KMS-11 (cell line): ENCODE measurements at regions not wholly inside any gene's neighbourhood (a gene's known extent, or its start where the extent isn't known, plus 50 kb on each side); places are given as distances from the start of the nearest gene placed in this dataset.

Source experiments
- H2AFZ ChIP-seq: fragments of 200-600 bp; sonication (generic); 2 replicates; pipeline ENCODE4 v1.6.1; 2016; ENCODE audit warnings: antibody characterized with exemption, mixed run types, low read depth
- H3K27ac ChIP-seq: fragments of 200-600 bp; sonication (generic); 2 replicates; pipeline ENCODE4 v1.6.1; 2016; ENCODE audit warnings: mild to moderate bottlenecking, mixed run types
- H3K27me3 ChIP-seq: fragments of 200-600 bp; sonication (generic); 2 replicates; pipeline ENCODE4 v1.6.1; 2017; ENCODE audit warnings: mild to moderate bottlenecking, low read depth, mixed run types, moderate library complexity; ENCODE audit not compliant: insufficient read depth
- H3K36me3 ChIP-seq: fragments of 200-600 bp; sonication (generic); 2 replicates; pipeline ENCODE4 v1.6.1; 2017; ENCODE audit warnings: mild to moderate bottlenecking, mixed run types; ENCODE audit not compliant: insufficient read depth
- H3K4me1 ChIP-seq: fragments of 200-600 bp; sonication (generic); 2 replicates; pipeline ENCODE4 v1.6.1; 2016; ENCODE audit warnings: mild to moderate bottlenecking, low read depth, mixed run types; ENCODE audit not compliant: poor library complexity, severe bottlenecking
- H3K4me2 ChIP-seq: fragments of 200-600 bp; sonication (generic); 2 replicates; pipeline ENCODE4 v1.7.0; 2016; ENCODE audit warnings: mild to moderate bottlenecking, mixed run types
- H3K4me3 ChIP-seq: fragments of 200-600 bp; sonication (generic); IDR thresholded peaks from 2 replicates; pipeline ENCODE4 v1.6.1; 2017; ENCODE audit warnings: low read depth, low read length, mixed read lengths; ENCODE audit not compliant: insufficient read depth
- H3K79me2 ChIP-seq: fragments of 200-600 bp; sonication (generic); 2 replicates; pipeline ENCODE4 v1.6.1; 2016; ENCODE audit warnings: low read depth, mixed run types; ENCODE audit not compliant: insufficient read depth
- H3K9ac ChIP-seq: fragments of 200-600 bp; sonication (generic); 2 replicates; pipeline ENCODE4 v1.6.1; 2016; ENCODE audit warnings: mild to moderate bottlenecking, mixed run types
- H4K20me1 ChIP-seq: fragments of 200-600 bp; sonication (generic); 2 replicates; pipeline ENCODE4 v1.6.1; 2016; ENCODE audit warnings: mild to moderate bottlenecking, mixed run types; ENCODE audit not compliant: insufficient read depth
- TF ChIP-seq, protein P1 (sequence below): fragments of 200-600 bp; sonication (generic); conservative IDR thresholded peaks from 2 replicates; pipeline ENCODE4 v1.6.1; 2017; ENCODE audit warnings: low read depth, mild to moderate bottlenecking, antibody characterized with exemption, low read length, moderate library complexity, mixed read lengths

- Histone ChIP-seq H3K27me3 (no peaks in the 10 kb centered on the region), H3K9ac (no peak overlapping the region), H3K27ac (no peak overlapping the region), H3K79me2 (no peaks in the 10 kb centered on the region), H4K20me1 (no peaks in the 10 kb centered on the region), H2AFZ (no peak overlapping the region), H3K36me3 (no peaks in the 10 kb centered on the region), H3K4me2 (no peak overlapping the region), H3K4me3 (no peak overlapping the region), H3K4me1 (no peaks in the 10 kb centered on the region)
- TF ChIP-seq, protein P1, sequence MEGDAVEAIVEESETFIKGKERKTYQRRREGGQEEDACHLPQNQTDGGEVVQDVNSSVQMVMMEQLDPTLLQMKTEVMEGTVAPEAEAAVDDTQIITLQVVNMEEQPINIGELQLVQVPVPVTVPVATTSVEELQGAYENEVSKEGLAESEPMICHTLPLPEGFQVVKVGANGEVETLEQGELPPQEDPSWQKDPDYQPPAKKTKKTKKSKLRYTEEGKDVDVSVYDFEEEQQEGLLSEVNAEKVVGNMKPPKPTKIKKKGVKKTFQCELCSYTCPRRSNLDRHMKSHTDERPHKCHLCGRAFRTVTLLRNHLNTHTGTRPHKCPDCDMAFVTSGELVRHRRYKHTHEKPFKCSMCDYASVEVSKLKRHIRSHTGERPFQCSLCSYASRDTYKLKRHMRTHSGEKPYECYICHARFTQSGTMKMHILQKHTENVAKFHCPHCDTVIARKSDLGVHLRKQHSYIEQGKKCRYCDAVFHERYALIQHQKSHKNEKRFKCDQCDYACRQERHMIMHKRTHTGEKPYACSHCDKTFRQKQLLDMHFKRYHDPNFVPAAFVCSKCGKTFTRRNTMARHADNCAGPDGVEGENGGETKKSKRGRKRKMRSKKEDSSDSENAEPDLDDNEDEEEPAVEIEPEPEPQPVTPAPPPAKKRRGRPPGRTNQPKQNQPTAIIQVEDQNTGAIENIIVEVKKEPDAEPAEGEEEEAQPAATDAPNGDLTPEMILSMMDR = no peak
Observed at GRCh38 chr10:63921908-63922467, 400.8 kb downstream of the REEP3 start.

DNA sequence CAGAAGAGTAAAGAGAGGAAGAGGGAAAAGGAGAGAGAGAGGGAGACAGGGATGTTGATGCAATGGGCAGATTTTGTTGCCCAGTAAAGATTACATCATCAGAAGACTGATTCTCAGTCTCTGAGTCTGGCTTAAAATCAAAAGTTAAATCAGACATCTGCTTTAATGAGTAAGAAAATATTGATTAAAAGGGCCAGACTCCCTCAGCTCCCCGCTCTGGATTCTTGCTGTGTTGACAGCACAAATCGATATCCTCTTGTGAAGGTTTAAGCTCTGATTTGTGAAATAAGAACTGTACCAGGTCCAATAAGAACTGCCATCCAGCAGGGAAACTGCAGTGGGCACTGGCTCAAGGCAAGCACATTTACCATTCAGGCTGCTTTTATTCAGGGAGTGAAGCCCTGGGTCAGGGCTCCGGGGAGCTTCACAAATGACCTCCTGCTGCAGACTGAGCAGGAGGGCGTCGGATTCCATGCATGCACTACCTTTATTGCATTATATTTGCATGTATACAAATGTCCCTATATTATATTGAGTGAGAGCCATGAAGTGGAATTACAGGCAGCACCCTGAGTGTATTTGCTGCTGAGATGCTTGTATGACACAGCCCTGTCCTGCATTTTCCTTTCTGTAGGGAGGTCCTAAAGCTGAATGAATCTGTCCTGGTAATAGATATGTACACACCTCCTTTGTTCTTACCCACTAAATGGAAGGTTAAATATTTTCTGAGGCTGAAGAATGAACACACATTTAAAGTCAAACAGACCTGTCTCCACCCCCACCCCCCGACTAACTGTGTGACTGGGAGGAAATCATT is 401.5 kb downstream of the REEP3 start:
- TF ChIP-seq, protein P1 = no peak
- H3K4me3 ChIP-seq = no peak overlapping the region

GRCh38 chr10:63929831-63930467 is 408.7 kb downstream of the REEP3 start:
- no peak overlapping the region for H3K4me3 ChIP-seq
- H3K79me2 ChIP-seq = no peaks in the 10 kb centered on the region
- no peak overlapping the region for H3K9ac ChIP-seq
- TF ChIP-seq, protein P1 = no peak
- no peaks in the 10 kb centered on the region for H3K4me1 ChIP-seq
- no peak overlapping the region for H3K4me2 ChIP-seq
- H4K20me1 ChIP-seq = no peaks in the 10 kb centered on the region
- H2AFZ ChIP-seq = no peak overlapping the region
- no peak overlapping the region for H3K27ac ChIP-seq
- H3K27me3 ChIP-seq = no peaks in the 10 kb centered on the region
- H3K36me3 ChIP-seq = no peaks in the 10 kb centered on the region

More for the DNA sequence above, 401.5 kb downstream of the REEP3 start:
- Histone ChIP-seq H4K20me1 (no peaks in the 10 kb centered on the region), H3K27me3 (no peaks in the 10 kb centered on the region), H2AFZ (no peak overlapping the region), H3K4me1 (no peaks in the 10 kb centered on the region), H3K36me3 (no peaks in the 10 kb centered on the region), H3K9ac (no peak overlapping the region), H3K27ac (no peak overlapping the region), H3K4me2 (no peak overlapping the region), H3K79me2 (no peaks in the 10 kb centered on the region)

GRCh38 chr10:63930584-63930983 is 409.4 kb downstream of the REEP3 start:
- H3K79me2 ChIP-seq = no peaks in the 10 kb centered on the region
- H3K27me3 ChIP-seq = no peaks in the 10 kb centered on the region
- no peaks in the 10 kb centered on the region for H4K20me1 ChIP-seq
- H3K27ac ChIP-seq = no peak overlapping the region
- no peak overlapping the region for H3K4me2 ChIP-seq
- H3K36me3 ChIP-seq = no peaks in the 10 kb centered on the region
- TF ChIP-seq, protein P1 = no peak
- no peak overlapping the region for H3K4me3 ChIP-seq
- no peaks in the 10 kb centered on the region for H3K4me1 ChIP-seq
- no peak overlapping the region for H2AFZ ChIP-seq
- no peak overlapping the region for H3K9ac ChIP-seq
